LNCaP clone FGC (cell line): ENCODE measurements at regions not wholly inside any gene's neighbourhood (a gene's known extent, or its start where the extent isn't known, plus 50 kb on each side); places are given as distances from the start of the nearest gene placed in this dataset.
"Not testable (repeated sequence)": the region's sequence is repeated elsewhere in the genome, so short reads cannot be mapped to it uniquely, and the experiment has no call there.

Experiments
- DNase-seq: peaks from one replicate; pipeline ENCODE4 v3.0.0-alpha.2; 2011; ENCODE audit warnings: low read depth
- H3K4me3 ChIP-seq: 2 replicates; pipeline ENCODE4 v1.5.1; 2011; ENCODE audit warnings: mild to moderate bottlenecking, low read depth, low read length, control low read depth
- CTCF ChIP-seq: IDR thresholded peaks from 2 replicates; pipeline ENCODE4 v1.5.1; 2012; ENCODE audit warnings: mild to moderate bottlenecking; ENCODE audit not compliant: control insufficient read depth, insufficient read depth; ENCODE audit errors: extremely low read depth

DNA sequence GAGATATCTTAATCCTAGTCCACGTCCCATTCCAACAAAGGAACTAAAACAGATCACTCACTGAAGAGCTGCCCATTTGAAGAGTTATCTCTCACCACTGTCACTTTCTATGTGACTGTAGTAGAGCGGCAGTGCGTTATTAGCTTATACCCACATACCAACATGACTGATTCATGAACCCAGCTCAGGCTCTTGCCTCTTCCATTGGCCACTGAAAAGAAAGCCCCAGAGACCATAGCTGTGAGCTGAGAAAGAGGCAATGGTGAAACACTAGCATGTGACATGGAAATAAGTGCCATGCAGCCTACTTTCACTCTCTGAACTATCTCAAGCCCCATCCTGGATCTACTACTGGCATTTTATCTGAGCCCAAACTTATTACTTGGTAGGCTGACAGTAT is 151.7 kb upstream of the MOCS2 start:
- DNase-seq, result no peak
- no peak overlapping the region for H3K4me3 ChIP-seq
- no peak for TF ChIP-seq CTCF

DNA sequence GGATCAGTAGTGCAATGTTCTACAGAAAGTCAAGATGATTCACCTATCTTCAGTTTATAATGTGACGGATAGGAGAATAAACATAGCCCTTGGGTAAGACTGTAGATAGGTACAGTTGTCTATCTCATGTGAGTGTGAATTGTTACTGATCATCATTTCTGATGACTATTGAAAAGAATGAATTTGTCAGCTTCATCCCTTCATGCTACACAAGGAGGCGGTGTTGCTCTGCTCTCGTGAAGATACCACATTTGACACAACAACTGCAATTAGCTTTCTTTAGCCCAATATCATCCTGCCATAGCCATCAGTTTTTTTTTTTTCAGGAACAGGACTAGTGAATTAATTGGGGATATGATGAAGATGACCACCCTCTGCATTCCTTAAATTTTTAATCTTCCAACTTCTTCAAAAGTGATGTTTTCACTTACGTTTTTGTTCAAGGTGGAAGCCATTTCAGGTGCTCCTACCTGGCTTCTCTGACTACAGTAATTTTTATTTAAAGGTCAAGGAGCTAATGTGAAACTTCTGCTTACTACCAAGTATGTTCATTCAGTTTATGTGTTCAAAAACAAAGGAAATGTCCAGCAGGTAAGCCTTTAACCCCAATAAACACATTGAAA is 152.9 kb upstream of the MOCS2 start:
- H3K4me3 ChIP-seq, result no peak overlapping the region
- TF ChIP-seq CTCF, result peak; percentile 88
- no peak for DNase-seq

DNA sequence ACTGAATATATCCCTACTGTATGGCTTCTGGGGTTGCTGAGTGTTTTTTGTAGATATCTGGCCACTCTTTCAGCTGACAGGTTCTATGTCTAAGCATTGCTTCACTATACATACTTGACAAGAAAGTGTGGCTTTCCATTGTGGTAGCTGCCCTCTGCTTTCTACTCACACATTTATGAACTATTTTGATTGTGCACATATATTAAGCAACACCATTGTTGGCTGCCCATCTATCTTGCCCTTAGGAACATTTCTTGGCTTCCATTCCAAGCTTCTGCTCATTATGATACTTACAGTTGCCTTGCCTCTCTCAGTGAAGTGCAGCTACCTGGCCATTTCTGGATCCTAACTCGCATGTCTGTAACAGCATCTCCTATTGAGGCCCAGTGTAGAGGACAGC is 153.6 kb upstream of the MOCS2 start:
- no peak overlapping the region for H3K4me3 ChIP-seq
- DNase-seq, result no peak
- TF ChIP-seq CTCF, result no peak

- no peak for DNase-seq
- no peak for TF ChIP-seq CTCF
- H3K4me3 ChIP-seq, result no peak overlapping the region
Observed at GRCh38 chr5:53265043-53265442, 155.5 kb upstream of the MOCS2 start.

DNA sequence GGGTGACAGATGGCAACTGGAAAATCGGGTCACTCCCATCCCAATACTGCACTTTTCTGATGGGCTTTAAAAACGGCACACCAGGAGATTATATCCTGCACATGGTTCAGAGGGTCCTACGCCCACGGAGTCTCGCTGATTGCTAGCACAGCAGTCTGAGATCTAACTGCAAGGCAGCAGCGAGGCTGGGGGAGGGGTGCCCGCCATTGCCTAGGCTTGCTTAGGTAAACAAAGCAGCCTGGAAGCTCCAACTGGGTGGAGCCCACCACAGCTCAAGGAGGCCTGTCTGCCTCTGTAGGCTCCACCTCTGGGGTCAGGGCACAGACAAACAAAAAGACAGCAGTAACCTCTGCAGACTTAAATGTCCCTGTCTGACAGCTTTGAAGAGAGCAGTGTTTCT is 158.7 kb upstream of the MOCS2 start:
- DNase-seq, H3K4me3 ChIP-seq: not testable (repeated sequence)

DNA sequence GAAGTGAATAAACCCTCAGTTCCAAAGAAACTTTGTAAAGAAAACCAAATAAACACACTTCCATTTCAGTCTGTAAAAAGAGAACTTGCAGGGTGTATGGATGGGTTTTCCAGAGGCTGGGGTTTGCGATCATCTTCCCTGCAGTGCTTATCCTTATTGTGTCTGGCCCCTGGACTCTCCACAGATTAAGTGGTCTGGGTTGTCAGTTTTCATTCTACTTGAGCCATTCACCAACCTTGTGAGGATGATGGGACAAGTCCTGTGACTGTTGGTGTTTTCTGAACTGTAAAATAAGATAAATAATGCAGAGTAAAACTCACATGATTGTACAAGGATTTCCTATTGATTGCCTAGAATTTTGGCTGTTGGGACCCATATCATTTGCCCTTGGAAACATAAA is 166.1 kb upstream of the MOCS2 start:
- no peak for DNase-seq

GRCh38 chr5:53276825-53277224 is 167.3 kb upstream of the MOCS2 start:
- DNase-seq, result no peak
- no peak overlapping the region for H3K4me3 ChIP-seq
- TF ChIP-seq CTCF, result no peak

More for the DNA sequence above, 166.1 kb upstream of the MOCS2 start:
- H3K4me3 ChIP-seq, result no peak overlapping the region
- no peak for TF ChIP-seq CTCF
